ENCODE measurements at regions not wholly inside any gene's neighbourhood (a gene's known extent, or its start where the extent isn't known, plus 50 kb on each side); places are given as distances from the start of the nearest gene placed in this dataset.

DNA sequence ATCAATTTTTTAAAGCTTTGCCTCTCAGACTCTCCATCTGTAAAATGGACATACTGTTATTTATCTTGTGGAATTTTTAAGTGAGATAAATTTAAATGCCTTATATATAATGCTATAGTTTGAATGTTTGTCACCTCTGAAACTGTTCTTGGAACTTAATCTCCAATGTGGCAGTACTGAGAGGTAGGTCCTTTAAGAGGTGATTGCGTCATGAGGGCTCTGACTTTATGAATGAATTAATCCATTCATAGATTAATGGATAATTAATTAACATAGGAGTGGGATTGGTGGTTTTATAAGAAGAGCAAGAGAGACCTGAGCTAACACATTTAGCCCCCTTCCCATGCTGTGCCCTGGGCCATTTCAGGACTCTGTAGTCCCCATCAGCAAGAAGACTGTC, 326.3 kb upstream of the TSHZ2 start:
- TF ChIP-seq, protein P1, sequence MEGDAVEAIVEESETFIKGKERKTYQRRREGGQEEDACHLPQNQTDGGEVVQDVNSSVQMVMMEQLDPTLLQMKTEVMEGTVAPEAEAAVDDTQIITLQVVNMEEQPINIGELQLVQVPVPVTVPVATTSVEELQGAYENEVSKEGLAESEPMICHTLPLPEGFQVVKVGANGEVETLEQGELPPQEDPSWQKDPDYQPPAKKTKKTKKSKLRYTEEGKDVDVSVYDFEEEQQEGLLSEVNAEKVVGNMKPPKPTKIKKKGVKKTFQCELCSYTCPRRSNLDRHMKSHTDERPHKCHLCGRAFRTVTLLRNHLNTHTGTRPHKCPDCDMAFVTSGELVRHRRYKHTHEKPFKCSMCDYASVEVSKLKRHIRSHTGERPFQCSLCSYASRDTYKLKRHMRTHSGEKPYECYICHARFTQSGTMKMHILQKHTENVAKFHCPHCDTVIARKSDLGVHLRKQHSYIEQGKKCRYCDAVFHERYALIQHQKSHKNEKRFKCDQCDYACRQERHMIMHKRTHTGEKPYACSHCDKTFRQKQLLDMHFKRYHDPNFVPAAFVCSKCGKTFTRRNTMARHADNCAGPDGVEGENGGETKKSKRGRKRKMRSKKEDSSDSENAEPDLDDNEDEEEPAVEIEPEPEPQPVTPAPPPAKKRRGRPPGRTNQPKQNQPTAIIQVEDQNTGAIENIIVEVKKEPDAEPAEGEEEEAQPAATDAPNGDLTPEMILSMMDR (conservative IDR thresholded peaks at IDR 0.05; ENCODE audit: low read length), result no peak
- no peak for TF ChIP-seq EZH2phosphoT487 (IDR thresholded peaks at IDR 0.05; ENCODE audit: borderline replicate concordance, low read depth, low read length)
